NCI-H1105 (cell line): ENCODE measurements at regions not wholly inside any gene's neighbourhood (a gene's known extent, or its start where the extent isn't known, plus 50 kb on each side); places are given as distances from the start of the nearest gene placed in this dataset.
A peak's percentile ranks its signal among the peaks of the same experiment; 100 is the strongest.
"Not testable (repeated sequence)": the region's sequence is repeated elsewhere in the genome, so short reads cannot be mapped to it uniquely, and the experiment has no call there.

Experiments used
- DNase-seq: peaks from one replicate; lab custom pipeline; 2025; lab: John Stamatoyannopoulos, UW

- DNase-seq: not testable (repeated sequence)
These were observed 115.8 kb upstream of the KCNJ3 start for GRCh38 chr2:154582694-154583093.

- not testable (repeated sequence) for DNase-seq
These were observed 115.2 kb upstream of the KCNJ3 start for GRCh38 chr2:154583274-154583673.

- DNase-seq: no peak
These were observed 110.8 kb upstream of the KCNJ3 start for GRCh38 chr2:154587739-154588138.

- no peak for DNase-seq
These were observed 109.7 kb upstream of the KCNJ3 start for GRCh38 chr2:154588838-154589237.

GRCh38 chr2:154589514-154589913, 109.0 kb upstream of the KCNJ3 start:
- DNase-seq: no peak

- no peak for DNase-seq
These were observed 107.1 kb upstream of the KCNJ3 start for GRCh38 chr2:154591294-154591820.

- no peak for DNase-seq
These were observed 99.3 kb upstream of the KCNJ3 start for GRCh38 chr2:154599189-154599588.

GRCh38 chr2:154600927-154601494, 97.5 kb upstream of the KCNJ3 start:
- DNase-seq: no peak

- no peak for DNase-seq
These were observed 94.8 kb upstream of the KCNJ3 start for GRCh38 chr2:154603682-154604081.

GRCh38 chr2:154608438-154608837, 90.1 kb upstream of the KCNJ3 start:
- DNase-seq: no peak

- no peak for DNase-seq
These were observed 83.6 kb upstream of the KCNJ3 start for GRCh38 chr2:154614906-154615305.

GRCh38 chr2:154616659-154617058, 81.8 kb upstream of the KCNJ3 start:
- no peak for DNase-seq

- DNase-seq: no peak
These were observed 78.0 kb upstream of the KCNJ3 start for GRCh38 chr2:154620471-154620870.

GRCh38 chr2:154623819-154624218, 74.7 kb upstream of the KCNJ3 start:
- peak; percentile 9 for DNase-seq

GRCh38 chr2:154637456-154637855, 61.0 kb upstream of the KCNJ3 start:
- DNase-seq: no peak

GRCh38 chr2:154638783-154639182, 59.7 kb upstream of the KCNJ3 start:
- DNase-seq: no peak

- DNase-seq: no peak
These were observed 58.5 kb upstream of the KCNJ3 start for GRCh38 chr2:154640000-154640399.
